Right ventricle myocardium superior (tissue), 1 donor: ENCODE measurements at regions not wholly inside any gene's neighbourhood (a gene's known extent, or its start where the extent isn't known, plus 50 kb on each side); places are given as distances from the start of the nearest gene placed in this dataset.

Source experiments
- ATAC-seq: fragments of 200-7000 bp; cut with Tn5 transposase; one replicate; pipeline ENCODE4 v1.9.1; 2020; ENCODE audit warnings: mild to moderate bottlenecking; ENCODE audit not compliant: poor library complexity
- DNase-seq: peaks from one replicate; pipeline ENCODE4 v3.0.0-alpha.2; 2020
- intact Hi-C: fragments of 100-400 bp; cut with DNase I; formaldehyde crosslinking; loops from one replicate; pipeline ENCODE4 v1.11.2; 2022
- donor health status: DM: no; HTN: yes; CAD: no; lungs with severe emphysema.

DNA sequence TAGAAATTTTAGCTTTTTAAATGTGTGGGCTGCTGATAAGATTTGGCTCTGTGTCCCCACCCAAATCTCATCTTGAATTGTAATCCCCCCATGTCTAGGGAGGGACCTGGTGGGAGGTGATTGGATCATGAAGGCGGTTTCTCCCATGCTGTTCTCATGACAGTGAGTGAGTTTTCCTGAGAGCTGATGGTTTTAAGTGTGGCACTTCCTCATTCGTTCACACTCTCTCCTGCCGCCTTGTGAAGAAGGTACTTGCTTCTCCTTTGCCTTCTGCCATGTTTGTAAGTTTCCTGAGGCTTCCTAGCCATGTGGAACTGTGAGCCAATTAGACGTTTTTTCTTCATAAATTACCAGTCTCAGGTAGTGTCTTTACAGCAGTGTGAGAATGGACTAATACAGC is 127.8 kb upstream of the MVB12B start:
- intact Hi-C loops: no loop called here

DNA sequence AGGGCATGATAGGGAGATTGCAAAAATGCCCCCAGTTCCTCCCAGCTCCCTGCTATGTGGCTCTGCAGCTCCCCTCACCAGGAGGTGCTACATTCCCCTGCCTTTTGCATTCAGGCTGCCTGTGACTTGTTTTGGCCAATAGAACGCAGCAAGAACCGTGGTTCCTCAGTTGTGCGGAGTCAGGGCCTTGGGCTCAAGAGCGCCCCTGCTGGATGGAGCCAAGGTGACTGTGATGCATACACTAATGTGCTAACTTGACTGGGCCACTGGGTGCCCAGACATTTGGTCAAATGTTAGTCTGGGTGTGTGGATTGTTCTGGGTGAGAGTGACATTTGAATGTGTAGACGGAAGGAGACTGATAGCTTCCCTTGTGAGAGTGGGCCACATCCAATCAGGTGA is 123.3 kb upstream of the MVB12B start:
- intact Hi-C loops: no loop called here
- ATAC-seq: no peak
- no peak for DNase-seq

More for the DNA sequence above, 127.8 kb upstream of the MVB12B start:
- DNase-seq (no peak), ATAC-seq (no peak)

DNA sequence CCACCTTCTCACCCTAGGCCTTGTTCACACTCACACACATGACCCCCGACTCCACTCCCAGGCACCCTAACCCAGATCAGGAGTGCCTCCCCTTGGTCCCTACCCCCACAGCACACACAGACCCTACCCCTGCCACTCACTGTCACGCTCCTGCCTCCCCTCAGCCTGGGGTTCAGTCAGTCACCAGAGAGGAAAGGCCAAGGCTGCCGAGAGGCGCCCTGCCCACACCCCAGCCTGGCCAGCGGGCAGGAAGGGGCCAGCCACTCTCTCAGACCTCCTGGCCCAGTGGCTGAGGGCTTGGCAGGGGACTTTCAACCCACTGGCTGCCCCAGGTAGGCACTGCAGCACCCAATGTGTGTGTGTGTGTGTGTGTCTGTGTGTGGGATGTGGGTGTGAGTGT is 122.4 kb upstream of the MVB12B start:
- intact Hi-C loops: no loop called here

DNA sequence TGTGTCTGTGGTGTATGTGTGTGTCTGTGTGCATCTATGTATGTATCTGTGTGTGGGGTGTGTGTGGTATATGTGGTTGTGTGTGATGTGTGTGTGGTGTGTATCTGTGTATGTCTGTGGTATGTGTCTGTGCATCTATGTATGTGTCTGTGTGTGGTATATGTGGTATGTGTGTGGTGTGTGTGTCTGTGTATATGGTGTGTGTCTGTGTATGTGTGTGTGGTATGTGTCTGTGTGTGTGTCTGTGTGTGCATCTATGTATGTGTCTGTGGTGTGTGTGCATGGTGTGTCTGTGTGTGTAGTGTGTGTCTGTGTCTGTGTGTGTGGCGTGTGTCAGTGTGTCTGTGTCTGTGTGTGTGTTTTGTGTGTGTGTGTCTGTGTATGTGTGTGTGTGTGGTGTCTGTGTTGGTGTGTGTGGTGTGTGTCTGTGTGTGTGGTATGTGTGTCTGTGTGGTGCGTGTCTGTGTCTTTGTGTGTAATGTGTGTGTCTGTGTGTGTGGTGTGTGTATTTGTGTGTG is 121.9 kb upstream of the MVB12B start:
- ATAC-seq: no peak
- intact Hi-C loops: no loop called here

More for the DNA sequence above, 122.4 kb upstream of the MVB12B start:
- ATAC-seq (no peak), DNase-seq (no peak)

GRCh38 chr9:126205265-126205664 is 121.4 kb upstream of the MVB12B start:
- intact Hi-C loops: no loop called here
- ATAC-seq: no peak
- DNase-seq: no peak

More for the DNA sequence above, 121.9 kb upstream of the MVB12B start:
- DNase-seq: no peak

DNA sequence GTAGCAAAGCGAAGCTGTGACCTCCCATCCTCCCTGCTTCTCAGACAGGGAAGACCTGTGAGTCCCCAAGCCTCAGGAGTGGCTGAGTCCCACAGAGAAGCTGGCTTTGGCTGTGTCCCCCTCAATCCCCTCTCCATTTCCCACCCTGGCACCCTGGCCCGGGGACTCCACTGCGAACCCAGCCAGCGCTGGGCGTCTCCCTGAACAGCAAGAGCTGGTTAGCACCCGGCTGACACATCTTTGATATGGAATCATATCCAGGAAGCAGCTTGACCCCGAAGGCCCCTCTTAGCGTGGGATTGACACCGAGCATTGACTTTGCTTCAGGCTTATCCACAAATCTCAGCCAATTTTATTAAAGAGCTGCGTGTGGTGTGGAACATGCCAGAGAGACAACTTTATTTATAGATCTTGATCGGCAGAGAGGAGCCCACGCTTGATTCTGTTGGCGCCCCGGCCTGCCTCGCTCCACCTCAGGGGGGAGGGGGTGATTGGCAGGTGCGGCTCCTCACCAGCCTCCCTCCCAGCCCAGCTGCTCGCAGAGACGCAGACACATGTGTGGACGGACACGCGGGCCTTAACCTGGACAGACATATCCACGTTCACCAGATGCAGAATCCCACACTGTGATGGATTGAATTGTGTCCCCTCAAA is 120.7 kb upstream of the MVB12B start:
- ATAC-seq: peak; percentile 19
- DNase-seq: no peak
- intact Hi-C loops: no loop called here

DNA sequence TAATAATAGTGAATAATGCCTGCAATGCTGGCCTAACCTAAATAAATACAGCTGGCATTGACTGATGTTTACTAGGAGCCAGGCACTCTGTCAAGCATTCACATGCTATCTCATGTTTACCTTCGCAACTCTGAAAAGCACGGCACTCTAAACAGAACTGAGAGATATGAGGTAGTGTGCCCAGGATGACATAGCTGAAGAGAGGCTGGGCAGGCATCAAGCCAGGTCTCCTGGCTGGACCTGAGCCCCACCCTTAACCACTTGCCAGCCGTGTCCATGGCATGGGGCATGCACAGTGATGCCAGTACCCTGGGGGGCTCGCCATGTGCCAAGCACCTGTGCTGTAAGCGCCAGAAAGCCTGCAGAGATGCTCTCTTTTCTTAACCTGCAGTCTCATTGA is 119.4 kb upstream of the MVB12B start:
- ATAC-seq: peak; percentile 92

DNA sequence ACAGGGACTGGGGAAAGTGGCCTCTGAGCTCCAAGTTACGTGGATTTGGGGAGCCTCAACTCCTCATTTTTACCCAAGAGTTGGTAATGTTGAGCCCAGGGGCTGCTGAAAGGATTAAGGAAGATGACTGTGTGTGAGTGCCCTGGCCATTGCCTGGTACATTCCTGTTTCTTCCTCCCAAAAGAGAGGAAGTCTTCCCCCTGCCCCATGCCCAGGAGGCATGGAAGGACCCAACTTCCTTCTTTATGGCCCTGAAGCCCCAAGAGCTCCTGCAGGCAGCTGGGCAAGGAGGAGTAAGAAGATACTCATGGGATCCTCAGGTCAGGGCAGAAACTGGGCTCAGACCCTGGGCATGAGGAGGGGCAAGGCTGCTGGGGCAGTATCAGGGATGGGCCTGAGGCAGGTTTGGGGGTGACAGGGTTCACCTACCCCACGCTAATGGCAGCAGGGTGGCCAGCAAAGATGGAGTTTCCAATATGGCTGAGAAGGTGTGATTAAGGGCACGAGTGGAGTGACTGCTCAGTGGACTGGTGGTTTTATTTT is 118.3 kb upstream of the MVB12B start:
- intact Hi-C loops: no loop called here
- ATAC-seq: no peak
- no peak for DNase-seq

More for the DNA sequence above, 119.4 kb upstream of the MVB12B start:
- intact Hi-C loops: no loop called here
- DNase-seq: peak; percentile 59

GRCh38 chr9:126211441-126212074 is 115.1 kb upstream of the MVB12B start:
- DNase-seq (no peak), ATAC-seq (no peak)
- intact Hi-C loops: no loop called here

DNA sequence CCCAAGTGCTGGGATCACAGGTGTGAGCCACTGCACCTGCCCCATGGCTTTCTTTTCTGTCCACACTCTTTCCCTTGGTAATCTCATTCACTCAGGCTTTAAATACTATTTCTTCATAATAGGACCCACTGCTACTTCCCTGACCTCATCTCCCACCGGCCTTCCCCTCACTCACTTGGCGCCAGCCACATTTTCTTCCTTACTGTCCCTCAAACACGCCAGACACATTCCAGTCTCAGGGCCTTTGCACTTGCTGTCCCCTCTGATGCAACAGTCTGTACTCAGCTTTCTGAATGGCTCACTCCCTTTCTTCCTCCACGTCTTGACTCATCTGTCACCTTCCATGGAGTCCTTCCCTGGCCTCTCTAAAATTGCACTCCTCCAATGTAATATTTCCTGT is 111.1 kb upstream of the MVB12B start:
- intact Hi-C loops: no loop called here
- ATAC-seq: no peak
- no peak for DNase-seq

- DNase-seq (no peak), ATAC-seq (no peak)
- intact Hi-C loops: no loop called here
Measured at GRCh38 chr9:126216826-126217225, 109.8 kb upstream of the MVB12B start.

DNA sequence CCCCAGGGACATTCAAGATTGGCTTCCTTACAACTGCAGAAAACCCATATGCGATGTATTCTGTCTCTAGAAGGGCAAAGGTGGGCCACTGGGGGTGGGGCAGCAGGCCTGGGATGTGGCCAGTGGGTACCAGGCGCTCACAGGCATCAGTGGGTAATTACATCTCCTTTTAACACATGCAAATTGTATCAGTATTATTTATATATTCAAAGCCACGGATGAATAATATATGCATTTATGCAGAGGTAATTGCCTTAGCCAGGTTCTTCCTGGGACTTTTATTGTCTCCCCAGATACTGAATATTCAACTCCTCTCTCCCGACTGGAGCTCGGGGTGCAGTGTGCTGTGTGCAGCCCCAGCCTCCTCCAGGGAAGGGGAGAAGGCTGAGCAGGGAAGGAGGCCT is 109.4 kb upstream of the MVB12B start:
- DNase-seq: no peak
- intact Hi-C loops: no loop called here
- no peak for ATAC-seq

DNA sequence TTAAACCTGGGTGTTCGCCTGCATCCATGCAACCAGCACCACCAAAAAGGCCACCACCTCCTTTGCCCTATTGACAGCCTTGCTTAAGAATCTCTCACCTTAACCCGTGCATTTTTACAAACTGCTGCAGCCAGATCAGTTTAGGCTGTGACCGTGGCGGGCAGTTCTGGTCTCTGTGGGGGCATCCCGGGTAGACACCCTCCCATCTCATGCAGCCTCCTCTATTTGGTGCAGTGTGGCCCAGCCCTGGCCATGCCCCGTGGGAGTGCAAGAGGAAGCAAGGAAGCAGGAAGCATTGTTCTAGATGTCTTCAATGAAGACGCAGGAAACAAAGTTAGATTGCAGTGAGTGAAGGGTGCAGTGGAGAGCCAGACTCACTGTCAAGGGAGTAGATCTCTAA is 108.8 kb upstream of the MVB12B start:
- intact Hi-C loops: no loop called here
- ATAC-seq: no peak
- no peak for DNase-seq

DNA sequence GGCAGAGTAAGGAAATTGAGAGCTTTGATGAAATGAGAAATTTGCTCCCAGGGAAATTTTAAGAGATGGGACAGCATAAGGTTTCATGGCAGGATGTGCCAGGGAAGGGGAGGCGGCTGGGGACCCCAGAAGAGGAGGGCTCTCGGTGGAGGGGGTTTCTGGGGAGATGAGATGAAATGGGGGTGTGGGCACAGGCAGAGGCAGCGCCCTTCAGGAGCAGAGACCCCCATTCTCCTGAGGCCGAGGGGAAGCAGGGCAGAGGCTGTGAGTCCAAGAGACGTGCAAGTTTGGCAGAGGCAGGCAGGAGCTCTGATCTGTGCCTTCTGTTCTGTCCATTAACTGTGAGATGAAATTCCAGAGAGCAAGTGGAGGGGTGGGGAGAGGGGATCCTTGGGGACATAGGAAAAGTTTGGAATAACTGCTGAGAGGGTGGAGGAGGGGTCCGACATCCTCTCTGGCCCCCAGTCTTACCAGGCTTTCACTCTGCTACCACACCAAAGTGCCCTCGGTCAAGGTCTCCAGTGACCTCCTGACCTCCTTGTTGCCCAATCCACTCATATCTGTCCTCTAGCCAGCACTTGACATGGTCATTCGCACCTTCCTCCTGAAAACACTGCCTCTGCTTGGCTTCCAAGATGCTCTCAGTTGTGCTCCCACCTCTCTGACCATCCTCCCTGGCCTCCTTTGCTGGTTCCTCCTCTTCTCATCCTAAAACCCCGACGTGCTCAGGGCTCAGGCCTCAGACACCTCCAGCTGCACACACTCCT is 108.1 kb upstream of the MVB12B start:
- DNase-seq (no peak), ATAC-seq (no peak)
- intact Hi-C loops: no loop called here

DNA sequence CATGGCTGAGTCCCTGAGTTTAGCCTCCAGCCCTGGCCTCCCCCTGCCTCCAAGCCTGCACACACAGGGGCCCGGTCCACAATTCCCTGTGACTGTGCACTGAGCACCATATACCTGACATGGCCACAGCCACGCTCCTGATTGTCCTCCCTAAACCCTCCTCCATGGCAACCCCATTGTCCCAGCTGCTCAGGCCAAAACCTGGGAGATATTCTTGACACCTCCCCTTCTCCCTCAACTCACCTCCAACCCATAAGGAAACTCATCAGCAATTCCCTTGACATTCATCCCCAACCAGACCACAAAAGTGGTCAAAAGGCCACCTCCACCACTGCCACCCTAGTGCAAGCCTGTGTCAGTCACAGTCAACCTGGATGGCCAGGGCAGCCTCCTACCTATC is 107.5 kb upstream of the MVB12B start:
- intact Hi-C loops: no loop called here
- no peak for ATAC-seq
- DNase-seq: no peak

GRCh38 chr9:126219648-126220063 is 107.0 kb upstream of the MVB12B start:
- intact Hi-C loops: no loop called here
- no peak for ATAC-seq
- DNase-seq: no peak

- no peak for ATAC-seq
- no peak for DNase-seq
- intact Hi-C loops: no loop called here
Measured at GRCh38 chr9:126221480-126221879, 105.1 kb upstream of the MVB12B start.

DNA sequence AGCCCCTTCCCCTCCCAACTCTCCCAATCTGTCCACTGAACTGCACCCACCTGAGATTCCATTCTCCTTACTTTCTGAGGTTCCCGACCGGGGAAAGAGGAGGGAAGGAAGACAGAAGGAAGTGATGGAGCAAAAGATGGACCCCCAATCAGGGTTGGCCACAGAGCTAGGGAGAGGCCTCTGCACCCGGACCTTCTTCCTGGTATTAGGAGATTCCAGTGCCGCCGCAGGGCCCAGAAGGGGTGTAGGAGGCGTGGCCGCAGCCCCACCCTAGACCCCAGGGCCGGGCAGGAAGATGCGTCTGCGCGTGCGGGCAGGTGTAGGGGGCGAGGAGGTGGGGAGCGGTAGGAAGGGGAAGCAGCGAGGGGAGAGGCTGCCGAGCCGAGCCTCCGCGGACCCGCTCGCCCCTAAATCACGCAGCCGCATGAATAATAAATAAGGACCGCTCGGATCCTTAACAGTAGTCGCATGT is 104.2 kb upstream of the MVB12B start:
- ATAC-seq: no peak
- intact Hi-C loops: no loop called here
- DNase-seq: no peak

- ATAC-seq (no peak), DNase-seq (no peak)
- intact Hi-C loops: no loop called here
Measured at GRCh38 chr9:126222835-126223431, 103.7 kb upstream of the MVB12B start.
